ENCODE measurements at regions not wholly inside any gene's neighbourhood (a gene's known extent, or its start where the extent isn't known, plus 50 kb on each side); places are given as distances from the start of the nearest gene placed in this dataset.

DNA sequence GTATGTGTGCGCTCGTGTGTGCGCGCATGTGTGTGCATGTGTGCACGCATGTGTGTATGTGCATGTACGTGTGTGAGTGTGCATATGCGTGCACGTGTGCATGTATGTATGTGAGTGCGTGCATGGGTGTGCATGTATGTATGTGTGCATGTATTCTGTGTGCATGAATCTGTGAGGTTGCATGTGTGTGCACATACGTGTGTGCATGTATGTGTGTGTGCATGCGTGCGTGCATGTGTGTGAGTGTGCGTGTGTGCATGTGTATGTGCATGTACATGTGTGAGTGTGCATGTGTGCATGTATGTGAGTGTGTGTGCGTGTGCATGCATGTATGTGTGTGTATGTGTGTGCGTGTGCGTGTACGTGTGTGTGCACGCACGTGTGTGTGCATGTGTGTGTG lies 241.5 kb downstream of the SHOX start:
- TF ChIP-seq, protein P1, sequence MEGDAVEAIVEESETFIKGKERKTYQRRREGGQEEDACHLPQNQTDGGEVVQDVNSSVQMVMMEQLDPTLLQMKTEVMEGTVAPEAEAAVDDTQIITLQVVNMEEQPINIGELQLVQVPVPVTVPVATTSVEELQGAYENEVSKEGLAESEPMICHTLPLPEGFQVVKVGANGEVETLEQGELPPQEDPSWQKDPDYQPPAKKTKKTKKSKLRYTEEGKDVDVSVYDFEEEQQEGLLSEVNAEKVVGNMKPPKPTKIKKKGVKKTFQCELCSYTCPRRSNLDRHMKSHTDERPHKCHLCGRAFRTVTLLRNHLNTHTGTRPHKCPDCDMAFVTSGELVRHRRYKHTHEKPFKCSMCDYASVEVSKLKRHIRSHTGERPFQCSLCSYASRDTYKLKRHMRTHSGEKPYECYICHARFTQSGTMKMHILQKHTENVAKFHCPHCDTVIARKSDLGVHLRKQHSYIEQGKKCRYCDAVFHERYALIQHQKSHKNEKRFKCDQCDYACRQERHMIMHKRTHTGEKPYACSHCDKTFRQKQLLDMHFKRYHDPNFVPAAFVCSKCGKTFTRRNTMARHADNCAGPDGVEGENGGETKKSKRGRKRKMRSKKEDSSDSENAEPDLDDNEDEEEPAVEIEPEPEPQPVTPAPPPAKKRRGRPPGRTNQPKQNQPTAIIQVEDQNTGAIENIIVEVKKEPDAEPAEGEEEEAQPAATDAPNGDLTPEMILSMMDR (IDR thresholded peaks at IDR 0.05): no peak
- TF ChIP-seq POLR2AphosphoS5 (IDR thresholded peaks at IDR 0.05) (no peak), POLR2A (IDR thresholded peaks at IDR 0.05) (no peak)

Measured in breast epithelium (tissue), 3 donors.